Spleen (tissue), 11 donors: ENCODE measurements at regions not wholly inside any gene's neighbourhood (a gene's known extent, or its start where the extent isn't known, plus 50 kb on each side); places are given as distances from the start of the nearest gene placed in this dataset.

ENCODE experiments used
- DNase-seq: peaks from one replicate; pipeline ENCODE4 v3.0.0-alpha.2; 2020
- H3K27ac ChIP-seq, 8 donors: fragments of 200-600 bp; sonication (generic) in 7 of 8; 1 replicate in 4 of 8; 2 replicates in 4 of 8; pipeline versions ENCODE4 v1.5.0 to v1.8.0; 2016 to 2021; ENCODE audit warnings: inconsistent platforms in 4 of 8, mild to moderate bottlenecking in 4 of 8, moderate library complexity in 1 of 8
- H3K27me3 ChIP-seq, 7 donors: fragments of 200-600 bp; sonication (generic) in 6 of 7; replicated peaks in 1 of 7; 1 replicate in 4 of 7; 2 replicates in 3 of 7; pipeline versions ENCODE4 v1.5.0 to v1.8.0; 2016 to 2021; ENCODE audit warnings: inconsistent platforms in 3 of 7, mild to moderate bottlenecking in 1 of 7
- H3K36me3 ChIP-seq, 6 donors: fragments of 200-600 bp; sonication (generic) in 5 of 6; 1 replicate in 4 of 6; 2 replicates in 2 of 6; pipeline versions ENCODE4 v1.5.0 to v1.8.0; 2016 to 2021; ENCODE audit warnings: inconsistent platforms in 2 of 6
- H3K4me1 ChIP-seq, 6 donors: fragments of 200-600 bp; sonication (generic) in 5 of 6; 1 replicate in 3 of 6; 2 replicates in 3 of 6; pipeline versions ENCODE4 v1.5.0 to v1.8.0; 2016 to 2021; ENCODE audit warnings: inconsistent platforms in 3 of 6
- H3K4me3 ChIP-seq, 8 donors: fragments of 200-600 bp; sonication (generic) in 7 of 8; 1 replicate in 4 of 8; 2 replicates in 4 of 8; pipeline versions ENCODE4 v1.5.0 to v1.8.0; 2016 to 2021; ENCODE audit warnings: inconsistent platforms in 4 of 8, mild to moderate bottlenecking in 4 of 8, moderate library complexity in 2 of 8
- H3K9me3 ChIP-seq, 8 donors: fragments of 200-600 bp; sonication (generic) in 7 of 8; 1 replicate in 4 of 8; 2 replicates in 4 of 8; pipeline versions ENCODE4 v1.5.0 to v1.8.0; 2016 to 2021; ENCODE audit warnings: inconsistent platforms in 4 of 8
- POLR2A ChIP-seq, 3 donors: fragments of 450-650 bp; IDR thresholded peaks; one replicate each; pipeline ENCODE4 v1.5.1; 2017; ENCODE audit warnings: antibody characterized with exemption in 3 of 3, mild to moderate bottlenecking in 1 of 3
- POLR2AphosphoS5 ChIP-seq, 3 donors: sonication (generic); formaldehyde crosslinking; IDR thresholded peaks; one replicate each; pipeline ENCODE4 v1.5.1; 2017; ENCODE audit warnings: antibody characterized with exemption in 3 of 3
- WGBS, 5 donors: extraction: QIAGEN DNeasy Blood & Tissue Kit in 3 of 5; methylation state at CpG; one replicate each; pipeline versions ENCODE4 v1.1.5 to v1.1.7; 2013 to 2018; 5-methylcytosine and 5-hydroxymethylcytosine counted together
- intact Hi-C: fragments of 100-400 bp; cut with DNase I; formaldehyde crosslinking; loops from one replicate; pipeline ENCODE4 v1.15.0; 2023; ENCODE audit warnings: low total_unique reads
- TF ChIP-seq, protein P1 (sequence below), 11 experiments: fragments of 200-600 bp in 7 of 11; fragments of 450-650 bp in 4 of 11; sonication (generic) in 4 of 11; IDR thresholded peaks in 8 of 11; conservative IDR thresholded peaks in 3 of 11; 1 replicate in 7 of 11; 2 replicates in 4 of 11; pipeline versions ENCODE4 v1.4.0 to v1.8.0; 2016 to 2021; ENCODE audit warnings: antibody characterized with exemption in 11 of 11, inconsistent platforms in 4 of 11, mild to moderate bottlenecking in 1 of 11
- donor health status: healthy with polysubstance abuse.
- donor health status: DM: no; HTN: no; CAD: no; lungs with moderate emphysema.
- donor health status: DM: no; HTN: no; CAD: no.
- donor health status: Bipolar disorder and iron deficiency.
- donor health status: healthy.
- donor health status: DM: no; HTN: no; CAD: no.
- donor health status: DM: yes; HTN: yes; CAD: no.

DNA sequence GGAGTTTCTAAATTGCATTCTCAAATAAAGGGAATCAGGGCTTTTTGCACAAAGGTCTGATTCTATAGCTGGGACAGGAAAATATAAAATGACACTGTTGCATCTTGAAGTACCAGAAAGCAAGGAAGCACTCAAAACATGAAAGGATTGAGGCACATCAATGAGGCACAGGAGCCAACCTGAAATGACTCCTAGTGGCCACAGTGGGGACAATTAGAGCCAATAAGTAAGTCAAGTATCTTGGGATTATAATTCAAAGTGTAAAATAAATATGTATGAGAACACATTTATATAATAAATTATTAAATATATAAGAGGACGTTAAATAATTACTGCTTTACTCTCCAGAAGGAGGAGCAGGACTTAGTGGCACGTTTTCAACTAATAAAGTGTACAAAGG is 1259.5 kb upstream of the CDH2 start:
- Histone ChIP-seq H3K27ac (no peak overlapping the region), H3K4me1 (no peaks in the 10 kb centered on the region), H3K27me3 (no peaks in the 10 kb centered on the region), H3K9me3 (peaks cover 0 to 16% (median 8%) of the 10 kb centered on the region in 8 donors), H3K36me3 (no peaks in the 10 kb centered on the region), H3K4me3 (no peak overlapping the region)
- intact Hi-C loops: loop anchor here (10.0 kb wide), 1 partner anchor 58 kb away; no protein-coding TSS in a partner anchor
- TF ChIP-seq, protein P1, sequence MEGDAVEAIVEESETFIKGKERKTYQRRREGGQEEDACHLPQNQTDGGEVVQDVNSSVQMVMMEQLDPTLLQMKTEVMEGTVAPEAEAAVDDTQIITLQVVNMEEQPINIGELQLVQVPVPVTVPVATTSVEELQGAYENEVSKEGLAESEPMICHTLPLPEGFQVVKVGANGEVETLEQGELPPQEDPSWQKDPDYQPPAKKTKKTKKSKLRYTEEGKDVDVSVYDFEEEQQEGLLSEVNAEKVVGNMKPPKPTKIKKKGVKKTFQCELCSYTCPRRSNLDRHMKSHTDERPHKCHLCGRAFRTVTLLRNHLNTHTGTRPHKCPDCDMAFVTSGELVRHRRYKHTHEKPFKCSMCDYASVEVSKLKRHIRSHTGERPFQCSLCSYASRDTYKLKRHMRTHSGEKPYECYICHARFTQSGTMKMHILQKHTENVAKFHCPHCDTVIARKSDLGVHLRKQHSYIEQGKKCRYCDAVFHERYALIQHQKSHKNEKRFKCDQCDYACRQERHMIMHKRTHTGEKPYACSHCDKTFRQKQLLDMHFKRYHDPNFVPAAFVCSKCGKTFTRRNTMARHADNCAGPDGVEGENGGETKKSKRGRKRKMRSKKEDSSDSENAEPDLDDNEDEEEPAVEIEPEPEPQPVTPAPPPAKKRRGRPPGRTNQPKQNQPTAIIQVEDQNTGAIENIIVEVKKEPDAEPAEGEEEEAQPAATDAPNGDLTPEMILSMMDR (IDR thresholded peaks at IDR 0.05 in 8 of 11, conservative IDR thresholded peaks at IDR 0.05 in 3 of 11): no peak
- TF ChIP-seq POLR2AphosphoS5 (IDR thresholded peaks at IDR 0.05) (no peak), POLR2A (IDR thresholded peaks at IDR 0.05) (no peak)
- WGBS, 5 donors: 45 to 64% (median 56%) methylated on average over 2 of the region's 2 CpGs
- no peak for DNase-seq

DNA sequence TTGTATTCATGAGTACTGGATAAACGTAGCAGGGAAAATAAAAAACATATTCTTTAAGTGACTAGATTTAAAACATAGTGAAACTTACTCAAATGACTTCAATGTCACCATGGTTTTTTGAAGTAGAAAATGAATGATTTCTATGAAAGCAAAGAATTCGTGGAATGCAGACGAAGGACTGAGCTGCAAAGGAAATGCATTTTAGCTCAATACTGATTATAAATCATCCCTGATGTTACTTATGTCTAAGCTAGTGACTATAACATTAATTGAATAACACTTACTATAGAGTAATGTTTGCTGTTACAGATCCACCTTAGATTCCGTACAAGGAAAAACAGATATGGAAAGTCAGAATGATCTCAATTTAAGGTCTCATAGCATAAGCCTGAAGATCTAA is 1257.7 kb upstream of the CDH2 start:
- Histone ChIP-seq H3K27ac (no peak overlapping the region), H3K4me3 (no peak overlapping the region), H3K9me3 (peaks cover 0 to 31% (median 19%) of the 10 kb centered on the region in 8 donors), H3K27me3 (no peaks in the 10 kb centered on the region), H3K4me1 (no peaks in the 10 kb centered on the region), H3K36me3 (no peaks in the 10 kb centered on the region)
- no peak for TF ChIP-seq POLR2A (IDR thresholded peaks at IDR 0.05)
- TF ChIP-seq POLR2AphosphoS5 (IDR thresholded peaks at IDR 0.05): no peak
- TF ChIP-seq, protein P1 (IDR thresholded peaks at IDR 0.05 in 8 of 11, conservative IDR thresholded peaks at IDR 0.05 in 3 of 11): no peak
- DNase-seq: no peak
- 52 to 78% (median 65%) methylated on average over 4 of the region's 4 CpGs for WGBS, 5 donors
- intact Hi-C loops: loop anchor here (10.0 kb wide), 1 partner anchor 60 kb away; no protein-coding TSS in a partner anchor

DNA sequence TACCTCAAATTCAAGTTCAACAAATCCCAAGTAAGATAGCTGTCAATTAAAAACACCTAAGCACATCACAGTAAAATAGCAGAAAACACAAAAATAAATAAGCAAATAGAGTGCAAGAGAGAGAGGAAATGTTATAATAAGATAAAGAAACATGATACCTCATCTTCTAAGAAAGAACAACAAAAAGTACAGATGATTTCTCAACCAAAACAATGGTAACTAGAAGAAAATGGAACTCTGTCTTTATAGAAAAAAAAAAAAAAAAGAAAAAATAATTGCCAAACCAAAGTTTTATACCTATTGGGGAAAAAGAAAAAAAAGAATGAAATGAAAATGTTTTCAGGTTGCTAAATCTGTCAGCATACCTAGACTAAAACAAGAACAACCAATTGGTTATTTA is 1253.5 kb upstream of the CDH2 start:
- intact Hi-C loops: loop anchor here (10.0 kb wide), 1 partner anchor 64 kb away; no protein-coding TSS in a partner anchor
- no peak for DNase-seq
- H3K27ac ChIP-seq: no peak overlapping the region
- TF ChIP-seq POLR2AphosphoS5 (IDR thresholded peaks at IDR 0.05) (no peak), POLR2A (IDR thresholded peaks at IDR 0.05) (no peak)
- TF ChIP-seq, protein P1 (IDR thresholded peaks at IDR 0.05 in 8 of 11, conservative IDR thresholded peaks at IDR 0.05 in 3 of 11): no peak
- H3K4me1 ChIP-seq: no peaks in the 10 kb centered on the region
- H3K4me3 ChIP-seq: no peak overlapping the region
- H3K36me3 ChIP-seq: no peaks in the 10 kb centered on the region
- peaks cover 0 to 47% (median 34%) of the 10 kb centered on the region in 8 donors for H3K9me3 ChIP-seq
- no peaks in the 10 kb centered on the region for H3K27me3 ChIP-seq

DNA sequence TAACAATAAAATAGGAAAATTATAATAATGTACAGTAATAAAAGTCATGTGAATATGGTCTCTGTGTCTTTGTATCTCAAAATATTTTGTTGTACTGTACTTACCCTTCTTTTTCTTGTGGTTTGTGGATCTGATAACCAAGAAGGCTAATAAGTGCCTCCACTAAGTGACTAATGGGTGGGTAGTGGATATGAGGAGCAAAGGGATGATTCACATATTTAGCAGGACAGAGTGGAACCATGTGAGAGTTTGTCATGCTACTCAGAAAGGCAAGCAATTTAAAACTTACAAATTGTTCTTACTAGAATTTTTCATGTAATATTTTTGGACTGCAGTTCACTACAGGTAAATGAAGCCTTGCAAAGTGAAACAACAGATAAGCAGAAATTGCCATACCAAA is 1241.2 kb upstream of the CDH2 start:
- Histone ChIP-seq H3K27me3 (no peaks in the 10 kb centered on the region), H3K36me3 (no peaks in the 10 kb centered on the region), H3K9me3 (peaks cover 0 to 65% (median 45%) of the 10 kb centered on the region in 8 donors), H3K27ac (no peak overlapping the region), H3K4me1 (no peaks in the 10 kb centered on the region), H3K4me3 (no peak overlapping the region)
- intact Hi-C loops: no loop called here
- TF ChIP-seq POLR2A (IDR thresholded peaks at IDR 0.05) (no peak), POLR2AphosphoS5 (IDR thresholded peaks at IDR 0.05) (no peak)
- TF ChIP-seq, protein P1 (IDR thresholded peaks at IDR 0.05 in 8 of 11, conservative IDR thresholded peaks at IDR 0.05 in 3 of 11): no peak
- no peak for DNase-seq
